ENCODE measurements at regions not wholly inside any gene's neighbourhood (a gene's known extent, or its start where the extent isn't known, plus 50 kb on each side); places are given as distances from the start of the nearest gene placed in this dataset.

- no peak overlapping the region for H3K27ac ChIP-seq
Observed at GRCh38 chr14:59116984-59117415, 71.5 kb upstream of the DAAM1 start.

DNA sequence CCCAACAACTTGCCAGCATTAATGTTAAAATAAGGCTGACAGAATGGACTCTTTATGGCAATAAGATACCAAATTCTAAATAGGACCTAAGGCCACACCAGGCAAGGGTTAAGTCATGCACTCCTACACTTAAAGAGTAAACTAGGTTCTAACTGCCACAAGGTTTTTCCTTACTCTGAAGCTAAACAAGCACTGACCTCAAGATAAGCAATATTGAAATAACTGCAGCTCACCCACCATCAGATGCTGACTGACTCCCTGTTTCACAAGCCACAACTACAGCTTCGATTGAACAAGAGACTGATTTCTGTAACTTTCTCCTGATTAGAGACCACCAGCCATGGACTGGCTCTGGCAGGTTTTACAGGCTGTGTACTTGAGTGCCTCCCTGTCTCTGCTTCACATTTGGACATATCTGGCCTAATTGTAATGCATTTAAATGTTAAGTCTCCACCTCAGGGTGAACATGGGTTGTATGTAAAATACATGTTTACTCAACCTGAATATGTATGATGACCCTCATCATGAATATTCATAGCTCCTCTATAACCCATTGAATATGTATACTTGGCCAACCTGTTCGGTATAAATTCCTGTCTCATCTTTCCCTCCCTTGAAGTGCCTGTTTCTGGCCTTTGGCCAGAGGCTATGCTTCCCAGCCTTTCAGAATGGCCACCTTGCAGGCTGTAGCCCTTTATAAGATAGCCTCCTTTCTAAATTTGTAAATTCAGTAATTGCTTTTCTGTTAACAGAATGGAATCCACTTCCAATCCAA lies 70.5 kb upstream of the DAAM1 start:
- TF ChIP-seq, protein P1, sequence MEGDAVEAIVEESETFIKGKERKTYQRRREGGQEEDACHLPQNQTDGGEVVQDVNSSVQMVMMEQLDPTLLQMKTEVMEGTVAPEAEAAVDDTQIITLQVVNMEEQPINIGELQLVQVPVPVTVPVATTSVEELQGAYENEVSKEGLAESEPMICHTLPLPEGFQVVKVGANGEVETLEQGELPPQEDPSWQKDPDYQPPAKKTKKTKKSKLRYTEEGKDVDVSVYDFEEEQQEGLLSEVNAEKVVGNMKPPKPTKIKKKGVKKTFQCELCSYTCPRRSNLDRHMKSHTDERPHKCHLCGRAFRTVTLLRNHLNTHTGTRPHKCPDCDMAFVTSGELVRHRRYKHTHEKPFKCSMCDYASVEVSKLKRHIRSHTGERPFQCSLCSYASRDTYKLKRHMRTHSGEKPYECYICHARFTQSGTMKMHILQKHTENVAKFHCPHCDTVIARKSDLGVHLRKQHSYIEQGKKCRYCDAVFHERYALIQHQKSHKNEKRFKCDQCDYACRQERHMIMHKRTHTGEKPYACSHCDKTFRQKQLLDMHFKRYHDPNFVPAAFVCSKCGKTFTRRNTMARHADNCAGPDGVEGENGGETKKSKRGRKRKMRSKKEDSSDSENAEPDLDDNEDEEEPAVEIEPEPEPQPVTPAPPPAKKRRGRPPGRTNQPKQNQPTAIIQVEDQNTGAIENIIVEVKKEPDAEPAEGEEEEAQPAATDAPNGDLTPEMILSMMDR (IDR thresholded peaks at IDR 0.05) = no peak
- Histone ChIP-seq H3K9me3 (no peaks in the 10 kb centered on the region), H3K27ac (no peak overlapping the region), H3K4me1 (ENCODE audit: control insufficient read depth in 1 of 2, insufficient read depth in 1 of 2, low read depth in 1 of 2, low read length in 1 of 2) (no peaks in the 10 kb centered on the region), H3K27me3 (peaks cover 4% of the 10 kb centered on the region), H3K4me3 (ENCODE audit: low read depth in 1 of 2, low read length in 1 of 2) (no peak overlapping the region), H3K36me3 (no peaks in the 10 kb centered on the region)

More at GRCh38 chr14:59116984-59117415, 71.5 kb upstream of the DAAM1 start:
- H3K4me3 ChIP-seq (ENCODE audit: low read depth in 1 of 2, low read length in 1 of 2) = no peak overlapping the region
- no peaks in the 10 kb centered on the region for H3K9me3 ChIP-seq
- no peaks in the 10 kb centered on the region for H3K4me1 ChIP-seq (ENCODE audit: control insufficient read depth in 1 of 2, insufficient read depth in 1 of 2, low read depth in 1 of 2, low read length in 1 of 2)
- H3K27me3 ChIP-seq = peaks cover 4% of the 10 kb centered on the region
- H3K36me3 ChIP-seq = no peaks in the 10 kb centered on the region
- TF ChIP-seq, protein P1 (IDR thresholded peaks at IDR 0.05) = no peak

GRCh38 chr14:59120921-59121320 lies 67.5 kb upstream of the DAAM1 start:
- H3K4me1 ChIP-seq (ENCODE audit: control insufficient read depth in 1 of 2, insufficient read depth in 1 of 2, low read depth in 1 of 2, low read length in 1 of 2) = no peaks in the 10 kb centered on the region
- H3K4me3 ChIP-seq (ENCODE audit: low read depth in 1 of 2, low read length in 1 of 2) = no peak overlapping the region
- H3K9me3 ChIP-seq = no peaks in the 10 kb centered on the region
- no peak overlapping the region for H3K27ac ChIP-seq
- TF ChIP-seq, protein P1 (IDR thresholded peaks at IDR 0.05) = no peak
- H3K27me3 ChIP-seq = peaks cover 4% of the 10 kb centered on the region
- H3K36me3 ChIP-seq = no peaks in the 10 kb centered on the region

DNA sequence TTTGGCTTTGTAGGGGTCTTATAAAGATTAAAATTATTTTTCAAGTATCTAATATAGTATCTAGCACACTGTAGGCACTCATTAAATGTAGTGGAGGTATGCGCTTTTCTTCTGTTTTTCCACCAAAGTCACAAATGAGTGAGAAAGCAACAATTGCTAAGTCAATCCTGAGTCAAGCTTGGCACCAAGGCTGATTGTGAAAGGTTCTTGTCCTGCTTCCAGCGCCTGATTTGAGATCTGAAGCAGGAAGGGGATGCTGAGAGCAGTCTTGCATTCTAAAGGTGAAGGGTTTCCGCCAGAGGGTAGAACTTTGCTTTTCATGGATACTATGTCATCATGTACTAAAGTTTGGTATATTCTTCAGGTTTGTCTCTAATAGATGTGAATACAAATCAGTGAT lies 64.9 kb upstream of the DAAM1 start:
- no peaks in the 10 kb centered on the region for H3K9me3 ChIP-seq
- no peak overlapping the region for H3K4me3 ChIP-seq (ENCODE audit: low read depth in 1 of 2, low read length in 1 of 2)
- TF ChIP-seq, protein P1 (IDR thresholded peaks at IDR 0.05) = no peak
- H3K4me1 ChIP-seq (ENCODE audit: control insufficient read depth in 1 of 2, insufficient read depth in 1 of 2, low read depth in 1 of 2, low read length in 1 of 2) = no peaks in the 10 kb centered on the region
- H3K27me3 ChIP-seq = peaks cover 4% of the 10 kb centered on the region
- H3K27ac ChIP-seq = no peak overlapping the region
- H3K36me3 ChIP-seq = no peaks in the 10 kb centered on the region

DNA sequence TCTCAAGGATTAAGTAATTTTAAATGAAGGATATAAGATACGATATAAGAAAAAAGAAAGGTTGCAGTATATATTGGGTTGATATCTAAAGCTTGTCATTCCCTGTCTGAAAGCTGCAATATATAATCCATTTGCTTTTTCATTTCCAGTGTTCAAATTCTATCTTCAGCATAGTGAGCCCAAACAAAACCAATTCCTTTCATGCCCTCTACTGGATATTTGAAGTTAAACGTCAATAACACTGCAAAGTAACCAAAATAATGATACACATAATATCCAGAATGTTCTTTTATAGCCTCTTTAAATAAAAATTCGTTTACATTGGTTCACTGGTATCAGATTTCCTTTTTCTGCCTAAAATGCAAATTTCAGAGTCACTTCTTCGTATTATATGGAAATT lies 64.5 kb upstream of the DAAM1 start:
- H3K27ac ChIP-seq = no peak overlapping the region
- no peaks in the 10 kb centered on the region for H3K4me1 ChIP-seq (ENCODE audit: control insufficient read depth in 1 of 2, insufficient read depth in 1 of 2, low read depth in 1 of 2, low read length in 1 of 2)
- no peak overlapping the region for H3K4me3 ChIP-seq (ENCODE audit: low read depth in 1 of 2, low read length in 1 of 2)
- TF ChIP-seq, protein P1 (IDR thresholded peaks at IDR 0.05) = no peak
- peaks cover 4% of the 10 kb centered on the region for H3K27me3 ChIP-seq
- no peaks in the 10 kb centered on the region for H3K36me3 ChIP-seq
- no peaks in the 10 kb centered on the region for H3K9me3 ChIP-seq
